ENCODE measurements at regions not wholly inside any gene's neighbourhood (a gene's known extent, or its start where the extent isn't known, plus 50 kb on each side); places are given as distances from the start of the nearest gene placed in this dataset.

DNA sequence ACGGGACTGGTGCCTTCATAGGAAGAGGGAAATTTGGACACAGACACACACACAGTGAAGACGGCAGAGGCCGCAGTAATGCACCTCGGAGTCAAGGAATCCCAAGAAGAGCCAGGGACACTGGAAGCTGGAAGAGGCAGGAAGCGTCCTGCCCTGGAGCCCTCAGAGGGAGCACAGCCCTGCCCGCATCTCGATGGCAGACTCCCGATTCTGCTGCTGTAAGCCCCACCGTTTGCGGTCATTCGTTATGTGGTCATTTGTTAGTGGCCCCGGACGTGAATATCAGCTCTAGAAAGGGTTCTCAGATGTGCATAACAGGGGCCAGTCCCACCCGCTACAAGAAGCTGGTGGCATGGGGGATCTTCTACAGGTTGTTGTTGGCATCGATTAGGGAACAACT is 316.6 kb downstream of the FOXL1 start:
- H3K9me3 Mint-ChIP-seq: no peaks in the 10 kb centered on the region
- Histone ChIP-seq H3K27me3 (ENCODE audit: insufficient read depth, low read length, poor library complexity, severe bottlenecking) (no peaks in the 10 kb centered on the region), H3K9me3 (ENCODE audit: low read length) (no peaks in the 10 kb centered on the region), H3K4me1 (ENCODE audit: insufficient read depth, low read length) (no peaks in the 10 kb centered on the region), H3K27ac (ENCODE audit: low read depth, low read length) (no peak overlapping the region), H3K36me3 (ENCODE audit: insufficient read depth, low read length) (no peaks in the 10 kb centered on the region), H3K4me3 (ENCODE audit: low read length) (no peak overlapping the region)
- H3K27me3 Mint-ChIP-seq: peaks cover 8 to 9% of the 10 kb centered on the region in 2 donors
- DNase-seq: no peak
- ChIA-PET POLR2A (no interaction called here), CTCF (no interaction called here)
- no peak overlapping the region for H3K27ac Mint-ChIP-seq
- H3K4me1 Mint-ChIP-seq: no peaks in the 10 kb centered on the region
- no peak overlapping the region for H3K4me3 Mint-ChIP-seq
- H3K36me3 Mint-ChIP-seq: no peaks in the 10 kb centered on the region

DNA sequence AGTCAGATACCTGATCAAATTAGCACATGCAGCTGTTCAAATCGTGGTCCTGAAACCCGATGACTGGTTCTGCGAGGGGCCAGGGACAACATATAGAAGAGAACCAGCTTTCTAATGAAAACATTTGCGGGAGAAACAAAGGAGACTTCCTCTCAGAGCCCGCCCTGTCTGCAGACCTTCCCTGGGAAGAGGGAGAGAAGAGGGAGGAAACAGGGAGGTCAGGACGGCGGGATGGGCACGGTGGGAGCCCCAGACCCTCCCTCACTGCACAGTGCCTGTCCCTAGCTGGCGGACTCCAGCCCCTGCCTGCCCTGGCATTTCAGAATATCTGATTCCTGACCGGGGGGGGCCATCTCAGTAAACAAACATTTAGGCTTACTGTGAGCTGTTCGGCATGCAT is 317.3 kb downstream of the FOXL1 start:
- POLR2A ChIA-PET: no interaction called here
- H3K4me1 ChIP-seq (ENCODE audit: insufficient read depth, low read length): no peaks in the 10 kb centered on the region
- H3K36me3 Mint-ChIP-seq: no peaks in the 10 kb centered on the region
- no peaks in the 10 kb centered on the region for H3K9me3 ChIP-seq (ENCODE audit: low read length)
- CTCF ChIA-PET: no interaction called here
- H3K27ac Mint-ChIP-seq: no peak overlapping the region
- H3K4me3 Mint-ChIP-seq: no peak overlapping the region
- no peaks in the 10 kb centered on the region for H3K4me1 Mint-ChIP-seq
- H3K27me3 ChIP-seq (ENCODE audit: insufficient read depth, low read length, poor library complexity, severe bottlenecking): no peaks in the 10 kb centered on the region
- no peak overlapping the region for H3K27ac ChIP-seq (ENCODE audit: low read depth, low read length)
- no peaks in the 10 kb centered on the region for H3K9me3 Mint-ChIP-seq
- H3K36me3 ChIP-seq (ENCODE audit: insufficient read depth, low read length): no peaks in the 10 kb centered on the region
- H3K4me3 ChIP-seq (ENCODE audit: low read length): no peak overlapping the region
- no peak for DNase-seq
- peaks cover 8 to 9% of the 10 kb centered on the region in 2 donors for H3K27me3 Mint-ChIP-seq

DNA sequence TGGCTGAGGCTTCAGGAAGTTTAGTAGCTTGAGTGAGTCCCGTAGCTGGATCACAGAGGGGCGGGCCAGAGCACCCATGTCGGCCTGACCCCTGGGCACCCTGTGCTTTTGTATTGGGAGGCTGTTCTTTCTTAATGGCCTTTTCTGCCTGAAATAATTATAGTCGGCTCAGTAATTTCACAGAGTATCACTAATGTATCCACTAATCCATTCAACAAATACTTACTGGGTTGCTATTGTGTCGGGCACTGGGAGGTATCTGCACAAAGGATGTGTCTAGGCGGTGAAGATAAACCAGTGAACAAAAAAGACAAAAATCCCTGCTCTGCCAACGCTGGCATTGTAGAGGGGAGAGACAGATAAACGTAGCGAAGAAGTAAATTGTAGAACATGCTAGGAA is 318.6 kb downstream of the FOXL1 start:
- Mint-ChIP-seq H3K27ac (no peak overlapping the region), H3K27me3 (peaks cover 8 to 9% of the 10 kb centered on the region in 2 donors), H3K4me1 (no peaks in the 10 kb centered on the region), H3K9me3 (no peaks in the 10 kb centered on the region), H3K36me3 (no peaks in the 10 kb centered on the region), H3K4me3 (no peak overlapping the region)
- Histone ChIP-seq H3K9me3 (ENCODE audit: low read length) (no peaks in the 10 kb centered on the region), H3K27ac (ENCODE audit: low read depth, low read length) (no peak overlapping the region), H3K36me3 (ENCODE audit: insufficient read depth, low read length) (no peaks in the 10 kb centered on the region), H3K4me1 (ENCODE audit: insufficient read depth, low read length) (no peaks in the 10 kb centered on the region), H3K27me3 (ENCODE audit: insufficient read depth, low read length, poor library complexity, severe bottlenecking) (no peaks in the 10 kb centered on the region), H3K4me3 (ENCODE audit: low read length) (no peak overlapping the region)
- CTCF ChIA-PET: no interaction called here
- no peak for DNase-seq
- POLR2A ChIA-PET: no interaction called here

DNA sequence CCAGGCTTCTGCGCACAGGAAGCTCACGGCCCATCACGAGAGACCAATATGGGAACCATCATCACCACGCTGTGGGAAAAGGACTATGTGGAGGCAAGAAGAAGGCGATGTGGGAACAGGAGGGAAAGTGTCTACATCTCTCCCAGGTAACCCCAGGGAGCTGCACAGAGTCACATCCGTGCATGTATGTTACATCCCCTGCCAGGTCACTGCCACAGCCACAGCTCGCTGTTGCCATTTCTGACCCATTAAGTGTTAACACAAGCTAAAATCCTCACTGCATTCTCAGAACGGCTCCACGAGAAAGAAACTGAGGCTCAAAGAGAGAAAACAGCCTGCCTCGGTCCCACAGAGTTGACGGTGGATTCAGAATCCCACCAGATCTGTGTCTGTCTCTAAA is 319.1 kb downstream of the FOXL1 start:
- no peaks in the 10 kb centered on the region for H3K36me3 Mint-ChIP-seq
- DNase-seq: no peak
- H3K27ac Mint-ChIP-seq: no peak overlapping the region
- peaks cover 7 to 9% of the 10 kb centered on the region in 2 donors for H3K27me3 Mint-ChIP-seq
- no peak overlapping the region for H3K27ac ChIP-seq (ENCODE audit: low read depth, low read length)
- no peaks in the 10 kb centered on the region for H3K36me3 ChIP-seq (ENCODE audit: insufficient read depth, low read length)
- no peaks in the 10 kb centered on the region for H3K9me3 Mint-ChIP-seq
- POLR2A ChIA-PET: no interaction called here
- no peak overlapping the region for H3K4me3 Mint-ChIP-seq
- CTCF ChIA-PET: no interaction called here
- no peak overlapping the region for H3K4me3 ChIP-seq (ENCODE audit: low read length)
- H3K27me3 ChIP-seq (ENCODE audit: insufficient read depth, low read length, poor library complexity, severe bottlenecking): no peaks in the 10 kb centered on the region
- no peaks in the 10 kb centered on the region for H3K4me1 Mint-ChIP-seq
- H3K9me3 ChIP-seq (ENCODE audit: low read length): no peaks in the 10 kb centered on the region
- no peaks in the 10 kb centered on the region for H3K4me1 ChIP-seq (ENCODE audit: insufficient read depth, low read length)

DNA sequence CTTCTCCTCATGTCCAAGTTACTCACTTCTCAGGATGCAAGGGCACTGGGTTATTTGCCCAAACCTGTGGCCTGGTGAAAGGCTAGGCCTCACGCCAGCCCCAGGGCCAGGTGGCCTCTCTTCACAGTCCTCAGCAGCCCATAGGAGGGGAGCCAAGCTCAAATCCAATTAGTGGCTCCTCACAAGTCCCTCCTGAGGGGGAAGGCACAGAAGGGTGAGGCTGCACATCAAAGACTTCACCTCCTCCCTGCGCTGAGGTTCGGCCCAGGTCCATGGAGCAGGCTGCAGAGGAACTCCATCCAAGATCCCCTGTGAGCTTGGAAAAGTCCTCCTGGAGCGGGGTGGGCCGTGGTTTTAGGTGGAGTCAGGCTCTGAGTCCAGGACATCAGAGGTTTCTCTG is 320.0 kb downstream of the FOXL1 start:
- Mint-ChIP-seq H3K36me3 (no peaks in the 10 kb centered on the region), H3K4me3 (no peak overlapping the region), H3K27ac (no peak overlapping the region), H3K4me1 (no peaks in the 10 kb centered on the region), H3K9me3 (no peaks in the 10 kb centered on the region), H3K27me3 (peaks cover 4 to 5% of the 10 kb centered on the region in 2 donors)
- ChIA-PET POLR2A (no interaction called here), CTCF (no interaction called here)
- DNase-seq: no peak
- Histone ChIP-seq H3K9me3 (ENCODE audit: low read length) (no peaks in the 10 kb centered on the region), H3K27me3 (ENCODE audit: insufficient read depth, low read length, poor library complexity, severe bottlenecking) (no peaks in the 10 kb centered on the region), H3K27ac (ENCODE audit: low read depth, low read length) (no peak overlapping the region), H3K36me3 (ENCODE audit: insufficient read depth, low read length) (no peaks in the 10 kb centered on the region), H3K4me1 (ENCODE audit: insufficient read depth, low read length) (no peaks in the 10 kb centered on the region), H3K4me3 (ENCODE audit: low read length) (no peak overlapping the region)

DNA sequence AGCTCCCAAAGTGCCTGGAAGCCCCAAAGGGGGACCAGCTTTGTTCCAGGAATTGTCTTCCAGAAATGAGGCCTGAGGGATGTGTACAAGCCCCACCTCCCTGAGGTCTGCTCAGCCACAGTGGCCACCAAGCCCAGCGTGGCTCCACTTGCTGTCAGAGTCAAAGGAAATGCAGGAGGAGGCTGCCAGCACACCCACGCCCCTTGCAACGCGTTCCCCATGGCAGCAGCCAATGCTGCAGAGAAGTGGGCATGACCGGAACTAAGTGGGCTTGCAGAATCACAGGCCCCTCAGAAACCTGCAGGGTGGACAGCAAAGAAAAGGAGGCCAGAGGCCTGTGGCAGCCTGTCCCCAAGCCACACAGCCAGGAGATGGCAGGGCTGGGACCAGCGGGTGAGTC is 320.8 kb downstream of the FOXL1 start:
- no peak overlapping the region for H3K4me3 Mint-ChIP-seq
- H3K36me3 Mint-ChIP-seq: no peaks in the 10 kb centered on the region
- CTCF ChIA-PET: no interaction called here
- POLR2A ChIA-PET: no interaction called here
- no peak for DNase-seq
- H3K4me1 Mint-ChIP-seq: no peaks in the 10 kb centered on the region
- H3K9me3 ChIP-seq (ENCODE audit: low read length): no peaks in the 10 kb centered on the region
- no peaks in the 10 kb centered on the region for H3K36me3 ChIP-seq (ENCODE audit: insufficient read depth, low read length)
- no peak overlapping the region for H3K27ac Mint-ChIP-seq
- H3K4me3 ChIP-seq (ENCODE audit: low read length): no peak overlapping the region
- no peaks in the 10 kb centered on the region for H3K27me3 ChIP-seq (ENCODE audit: insufficient read depth, low read length, poor library complexity, severe bottlenecking)
- H3K27me3 Mint-ChIP-seq: peaks cover 3 to 8% of the 10 kb centered on the region in 2 donors
- H3K9me3 Mint-ChIP-seq: peaks cover 0 to under 1% (median 0%) of the 10 kb centered on the region in 5 donors
- no peak overlapping the region for H3K27ac ChIP-seq (ENCODE audit: low read depth, low read length)
- no peaks in the 10 kb centered on the region for H3K4me1 ChIP-seq (ENCODE audit: insufficient read depth, low read length)

DNA sequence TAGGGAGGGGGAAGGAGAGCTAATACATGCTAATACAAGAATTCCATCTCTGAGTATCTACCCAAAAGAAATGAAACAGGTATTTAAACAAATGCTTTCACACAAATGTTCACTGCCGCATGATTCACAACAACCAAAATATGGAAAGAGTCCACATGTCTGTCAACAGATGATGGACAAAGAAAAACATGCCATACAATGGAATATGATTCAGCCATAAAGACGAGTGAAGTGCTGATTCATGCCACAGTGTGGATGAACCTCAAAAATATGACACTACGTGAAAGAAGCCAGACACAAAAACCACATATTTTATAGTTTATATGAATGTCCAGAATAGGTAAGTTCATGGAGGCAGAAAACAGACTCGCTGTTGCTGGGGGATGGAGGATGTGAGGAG is 321.4 kb downstream of the FOXL1 start:
- peaks cover 0 to 1% (median 0%) of the 10 kb centered on the region in 5 donors for H3K9me3 Mint-ChIP-seq
- CTCF ChIA-PET: no interaction called here
- no peak for DNase-seq
- Histone ChIP-seq H3K27me3 (ENCODE audit: insufficient read depth, low read length, poor library complexity, severe bottlenecking) (no peaks in the 10 kb centered on the region), H3K36me3 (ENCODE audit: insufficient read depth, low read length) (no peaks in the 10 kb centered on the region), H3K4me1 (ENCODE audit: insufficient read depth, low read length) (no peaks in the 10 kb centered on the region), H3K27ac (ENCODE audit: low read depth, low read length) (no peak overlapping the region), H3K9me3 (ENCODE audit: low read length) (no peaks in the 10 kb centered on the region), H3K4me3 (ENCODE audit: low read length) (no peak overlapping the region)
- H3K36me3 Mint-ChIP-seq: no peaks in the 10 kb centered on the region
- no peaks in the 10 kb centered on the region for H3K4me1 Mint-ChIP-seq
- no peak overlapping the region for H3K4me3 Mint-ChIP-seq
- H3K27me3 Mint-ChIP-seq: peaks cover 5 to 10% of the 10 kb centered on the region in 2 donors
- POLR2A ChIA-PET: no interaction called here
- no peak overlapping the region for H3K27ac Mint-ChIP-seq

DNA sequence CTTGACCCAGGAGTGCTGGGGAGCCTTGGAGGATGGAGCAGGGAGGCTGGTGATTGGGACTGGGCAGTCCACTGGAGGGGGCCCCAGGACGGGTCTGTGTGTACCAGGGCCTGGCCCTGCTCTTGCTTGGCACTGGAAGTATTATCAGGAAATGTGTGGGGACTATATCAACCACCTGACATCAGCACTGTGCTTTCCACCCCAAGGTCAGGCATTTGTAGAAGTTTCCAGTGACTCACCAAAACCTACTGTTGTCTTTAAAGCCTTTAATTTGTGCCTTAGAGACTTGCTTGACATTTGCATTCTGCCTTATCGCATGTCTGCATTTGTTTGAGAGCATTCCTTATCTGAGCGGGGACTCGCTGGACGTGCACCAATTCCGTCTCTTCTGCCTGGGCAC is 323.1 kb downstream of the FOXL1 start:
- Mint-ChIP-seq H3K36me3 (no peaks in the 10 kb centered on the region), H3K27ac (no peak overlapping the region), H3K4me1 (no peaks in the 10 kb centered on the region), H3K4me3 (no peak overlapping the region), H3K9me3 (peaks cover 0 to 1% (median 0%) of the 10 kb centered on the region in 5 donors), H3K27me3 (peaks cover 9 to 12% of the 10 kb centered on the region in 2 donors)
- Histone ChIP-seq H3K4me1 (ENCODE audit: insufficient read depth, low read length) (no peaks in the 10 kb centered on the region), H3K27me3 (ENCODE audit: insufficient read depth, low read length, poor library complexity, severe bottlenecking) (no peaks in the 10 kb centered on the region), H3K4me3 (ENCODE audit: low read length) (no peak overlapping the region), H3K9me3 (ENCODE audit: low read length) (no peaks in the 10 kb centered on the region), H3K27ac (ENCODE audit: low read depth, low read length) (no peak overlapping the region), H3K36me3 (ENCODE audit: insufficient read depth, low read length) (no peaks in the 10 kb centered on the region)
- ChIA-PET CTCF (no interaction called here), POLR2A (no interaction called here)
- DNase-seq: no peak

DNA sequence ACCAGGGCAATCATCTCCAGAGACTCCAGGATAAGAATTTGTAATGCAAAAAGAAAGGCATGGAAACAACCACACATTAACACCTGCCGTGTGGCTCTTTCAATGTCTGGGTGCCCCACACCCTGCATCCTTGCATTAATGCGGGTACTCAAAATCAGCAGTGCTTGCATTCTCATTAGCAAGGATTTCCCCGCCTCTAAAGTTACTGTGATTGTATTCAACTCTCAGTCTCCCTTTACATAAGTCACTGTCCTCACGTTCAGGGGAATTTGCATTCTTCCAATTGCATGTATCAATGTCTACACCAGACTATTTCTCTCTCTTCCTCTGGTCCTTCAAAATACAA is 324.3 kb downstream of the FOXL1 start:
- Histone ChIP-seq H3K9me3 (ENCODE audit: low read length) (no peaks in the 10 kb centered on the region), H3K4me3 (ENCODE audit: low read length) (no peak overlapping the region), H3K27ac (ENCODE audit: low read depth, low read length) (no peak overlapping the region), H3K27me3 (ENCODE audit: insufficient read depth, low read length, poor library complexity, severe bottlenecking) (no peaks in the 10 kb centered on the region), H3K36me3 (ENCODE audit: insufficient read depth, low read length) (no peaks in the 10 kb centered on the region), H3K4me1 (ENCODE audit: insufficient read depth, low read length) (no peaks in the 10 kb centered on the region)
- H3K36me3 Mint-ChIP-seq: no peaks in the 10 kb centered on the region
- no peak for DNase-seq
- CTCF ChIA-PET: no interaction called here
- H3K27me3 Mint-ChIP-seq: peaks cover 10 to 22% of the 10 kb centered on the region in 2 donors
- H3K9me3 Mint-ChIP-seq: peaks cover 0 to 1% (median 0%) of the 10 kb centered on the region in 5 donors
- POLR2A ChIA-PET: no interaction called here
- H3K27ac Mint-ChIP-seq: no peak overlapping the region
- no peaks in the 10 kb centered on the region for H3K4me1 Mint-ChIP-seq
- H3K4me3 Mint-ChIP-seq: no peak overlapping the region
